EH (cell line): ENCODE measurements at regions not wholly inside any gene's neighbourhood (a gene's known extent, or its start where the extent isn't known, plus 50 kb on each side); places are given as distances from the start of the nearest gene placed in this dataset.
"Not testable (repeated sequence)": the region's sequence is repeated elsewhere in the genome, so short reads cannot be mapped to it uniquely, and the experiment has no call there.

Source experiments
- DNase-seq: peaks from one replicate; pipeline ENCODE4 v3.0.0-alpha.2; 2015; ENCODE audit warnings: low read depth

DNA sequence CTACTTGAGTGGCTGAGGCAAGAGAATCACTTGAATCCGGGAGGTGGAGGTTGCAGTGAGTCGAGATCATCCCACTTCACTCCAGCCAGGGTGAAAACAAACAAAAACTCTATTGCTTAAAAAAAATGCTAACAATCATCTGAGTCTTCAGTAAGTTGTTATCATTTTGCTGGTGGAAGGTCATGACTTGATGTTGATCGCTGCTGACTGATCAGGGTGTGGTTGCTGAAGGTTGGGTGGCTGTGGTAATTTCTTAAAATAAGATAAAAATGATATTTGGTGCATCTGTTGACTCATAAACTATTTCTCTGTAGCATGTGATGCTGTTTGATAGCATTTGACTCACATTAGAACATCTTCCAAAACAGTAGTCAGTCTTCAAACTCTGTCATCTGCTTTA lies 349.4 kb upstream of the PAPPA start:
- DNase-seq: no peak

DNA sequence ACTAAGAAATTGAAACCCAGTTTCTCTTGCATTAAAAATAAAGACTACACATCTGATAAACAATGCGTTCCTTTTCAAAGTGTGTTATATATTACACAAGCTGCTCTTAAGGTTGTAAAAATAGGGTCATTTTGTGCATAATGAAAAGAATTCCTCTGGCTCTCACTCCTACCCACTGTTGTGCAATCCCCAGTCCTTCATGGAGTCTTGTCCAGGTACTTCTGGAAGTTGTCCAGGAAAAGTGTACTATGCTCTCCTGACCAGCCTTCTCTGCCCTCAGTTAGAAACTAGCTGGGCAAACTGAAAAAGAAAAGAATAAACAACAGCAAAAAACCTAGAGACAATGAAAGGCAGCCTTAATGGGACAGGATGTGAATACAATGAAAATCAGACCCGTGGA lies 345.5 kb upstream of the PAPPA start:
- DNase-seq: no peak

- peak; percentile 25 for DNase-seq
Measured at GRCh38 chr9:115808695-115809094, 344.9 kb upstream of the PAPPA start.

DNA sequence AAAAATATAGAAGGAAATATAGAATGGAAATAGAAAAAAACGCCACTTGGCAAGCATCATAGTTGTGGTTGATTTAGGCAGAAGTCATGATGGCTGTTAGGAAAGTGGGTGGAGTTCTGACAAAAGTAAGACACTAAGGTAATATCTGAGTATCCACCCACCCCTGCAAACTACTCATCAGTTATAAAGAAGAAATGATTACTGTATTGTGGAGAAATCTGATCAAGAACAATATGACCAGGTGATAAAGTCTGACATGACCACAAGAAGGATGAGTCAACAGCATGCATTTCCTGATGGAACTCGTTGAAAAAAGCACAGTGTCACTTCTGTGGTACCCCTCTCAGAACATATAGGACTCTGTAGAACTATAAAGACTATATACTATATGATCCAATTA lies 343.4 kb upstream of the PAPPA start:
- DNase-seq: no peak

- no peak for DNase-seq
Measured at GRCh38 chr9:115814081-115814480, 339.5 kb upstream of the PAPPA start.

DNA sequence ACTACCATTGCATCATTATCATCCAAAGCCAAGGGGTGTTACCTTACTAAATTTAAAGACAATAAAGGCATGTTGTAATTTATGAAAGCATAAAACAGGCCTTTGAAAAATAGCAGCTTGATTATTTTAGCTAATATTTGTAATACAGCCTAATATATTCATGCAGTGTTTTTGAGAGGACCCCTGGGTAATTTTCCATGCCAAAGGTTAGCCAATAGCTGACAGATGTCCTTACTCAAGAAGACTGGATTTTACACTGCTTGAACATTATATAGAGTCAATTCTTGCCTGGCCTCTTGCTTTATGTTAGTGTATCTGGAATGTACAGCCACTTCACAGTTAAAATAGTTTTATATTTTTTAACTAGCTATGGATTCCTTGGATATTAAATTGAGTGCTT lies 337.8 kb upstream of the PAPPA start:
- no peak for DNase-seq

- DNase-seq: not testable (repeated sequence)
Measured at GRCh38 chr9:115818651-115819050, 334.9 kb upstream of the PAPPA start.

DNA sequence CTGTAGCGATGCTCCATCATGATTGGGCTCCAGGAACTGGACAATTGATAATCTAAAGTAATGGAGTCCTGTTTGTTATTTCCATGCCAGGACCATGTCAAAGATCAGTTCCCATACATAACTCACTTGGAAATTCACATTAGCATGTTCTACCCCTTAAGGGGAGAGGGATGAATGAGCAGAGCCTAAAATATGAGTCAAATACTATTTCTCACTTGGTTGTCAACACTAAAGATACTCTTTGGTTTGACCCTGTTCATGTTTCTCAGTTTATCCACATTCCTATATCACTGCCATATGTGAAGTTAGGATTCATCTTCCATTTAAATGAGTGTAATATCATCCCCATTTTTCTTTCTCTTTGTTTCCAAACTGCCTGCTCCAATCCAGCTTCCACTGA lies 321.6 kb upstream of the PAPPA start:
- no peak for DNase-seq

DNA sequence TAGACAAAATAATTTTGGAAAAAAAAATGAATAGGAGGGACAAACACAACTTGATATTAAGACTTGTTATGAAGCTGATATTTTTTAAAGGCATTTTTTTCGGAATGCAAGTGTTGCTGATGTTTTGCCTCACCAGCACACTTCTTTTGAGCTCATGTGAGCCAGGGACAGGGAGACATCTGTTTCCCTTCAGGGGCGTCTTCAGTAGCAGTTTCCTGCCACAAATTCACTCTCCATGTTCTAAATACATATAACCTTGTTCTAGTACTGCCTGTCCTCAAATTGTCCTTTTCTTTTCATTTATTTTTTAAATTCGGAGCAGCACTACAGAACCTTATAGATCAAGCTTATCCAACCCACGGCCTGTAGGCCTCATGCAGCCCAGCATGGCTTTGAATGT lies 316.0 kb upstream of the PAPPA start:
- no peak for DNase-seq

- DNase-seq: no peak
Measured at GRCh38 chr9:115838417-115838816, 315.2 kb upstream of the PAPPA start.

DNA sequence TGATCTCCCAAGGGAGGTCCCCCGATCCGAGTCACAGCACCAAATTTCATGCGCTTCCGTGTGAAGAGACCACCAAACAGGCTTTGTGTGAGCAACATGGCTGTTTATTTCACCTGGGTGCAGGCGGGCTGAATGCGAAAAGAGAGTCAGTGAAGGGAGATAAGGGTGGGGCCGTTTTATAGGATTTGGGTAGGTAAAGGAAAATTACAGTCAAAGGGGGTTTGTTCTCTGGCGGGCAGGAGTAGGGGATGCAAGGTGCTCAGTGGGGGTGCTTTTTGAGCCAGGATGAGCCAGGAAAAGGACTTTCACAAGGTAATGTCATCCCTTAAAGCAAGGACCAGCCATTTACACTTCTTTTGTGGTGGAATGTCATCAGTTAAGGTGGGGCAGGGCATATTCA lies 309.2 kb upstream of the PAPPA start:
- DNase-seq: not testable (repeated sequence)

- peak; percentile 32 for DNase-seq
Measured at GRCh38 chr9:115845648-115846312, 307.8 kb upstream of the PAPPA start.

DNA sequence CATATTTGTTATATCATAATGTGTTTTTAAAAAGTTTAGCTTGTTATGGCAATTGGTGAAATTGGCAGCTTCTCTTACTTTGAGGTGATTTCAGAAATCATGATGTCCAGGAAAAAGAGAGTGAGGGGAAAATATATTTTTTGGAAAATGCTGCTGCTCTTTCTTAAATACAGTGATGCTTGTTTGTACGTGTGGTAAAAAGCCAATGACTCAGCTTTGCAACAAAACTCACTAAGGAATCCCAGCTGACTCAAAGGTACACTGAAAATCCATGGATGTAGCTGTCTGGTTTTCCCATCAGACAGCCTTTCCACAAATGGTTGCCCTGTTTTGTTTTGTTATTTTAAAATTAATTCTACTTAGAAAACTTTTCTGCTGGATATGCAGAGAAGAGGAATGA lies 306.4 kb upstream of the PAPPA start:
- peak; percentile 61 for DNase-seq

DNA sequence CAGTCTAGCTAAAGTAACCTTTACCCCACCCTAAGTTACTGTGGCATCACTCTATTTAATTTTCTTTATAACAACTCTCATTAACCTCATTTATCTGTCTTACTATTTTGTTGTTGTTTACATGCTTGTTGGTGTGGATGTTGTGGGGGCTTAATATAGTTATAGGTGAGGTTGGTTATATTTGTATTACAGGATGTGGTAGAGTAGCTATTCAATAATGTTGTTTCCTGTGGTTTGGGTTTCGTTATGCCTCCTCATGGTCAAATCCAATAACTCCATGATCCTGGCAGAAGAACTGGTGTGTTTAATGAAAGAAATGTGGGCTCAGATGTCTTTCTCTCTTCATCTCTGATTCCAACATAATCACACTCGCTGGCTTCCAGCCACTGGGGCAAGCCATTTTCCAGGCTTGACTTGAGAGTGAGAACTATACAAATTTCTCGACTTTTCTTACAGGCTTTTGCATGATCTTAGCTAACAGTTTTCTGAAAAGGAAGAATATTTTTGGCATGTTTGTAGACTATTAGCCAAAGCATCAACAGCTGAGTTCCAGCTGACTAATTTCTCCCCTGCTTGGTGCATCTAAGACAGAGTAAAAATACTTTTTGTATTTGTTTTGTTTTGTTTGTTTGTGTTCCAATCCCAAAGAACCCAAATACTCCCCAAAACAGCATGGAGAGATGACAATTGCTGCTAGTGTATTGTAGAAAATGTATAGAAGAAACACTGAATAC lies 303.7 kb upstream of the PAPPA start:
- peak; percentile 50 for DNase-seq

GRCh38 chr9:115850548-115851304 lies 302.9 kb upstream of the PAPPA start:
- peak; percentile 70 for DNase-seq

- peak; percentile 61 for DNase-seq
Measured at GRCh38 chr9:115855458-115856133, 298.0 kb upstream of the PAPPA start.

DNA sequence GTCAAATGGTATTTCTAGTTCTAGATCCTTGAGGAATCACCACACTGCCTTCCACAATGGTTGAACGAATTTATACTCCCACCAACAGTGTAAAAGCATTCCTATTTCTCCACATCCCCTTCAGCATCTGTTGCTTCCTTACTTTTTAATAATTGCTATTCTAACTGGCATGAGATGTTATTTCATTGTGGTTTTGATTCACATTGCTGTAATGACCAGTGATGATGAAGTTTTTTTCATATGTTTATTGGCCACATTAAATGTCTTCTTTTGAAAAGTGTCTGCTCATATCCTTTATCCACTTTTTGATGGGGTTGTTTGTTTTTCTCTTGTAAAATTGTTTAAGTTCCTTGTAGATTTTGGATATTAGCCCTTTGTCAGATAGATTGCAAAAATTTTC lies 295.2 kb upstream of the PAPPA start:
- DNase-seq: peak; percentile 54

GRCh38 chr9:115862021-115862420 lies 291.6 kb upstream of the PAPPA start:
- DNase-seq: no peak

GRCh38 chr9:115864581-115864980 lies 289.0 kb upstream of the PAPPA start:
- no peak for DNase-seq

- DNase-seq: no peak
Measured at GRCh38 chr9:115867326-115867725, 286.3 kb upstream of the PAPPA start.

DNA sequence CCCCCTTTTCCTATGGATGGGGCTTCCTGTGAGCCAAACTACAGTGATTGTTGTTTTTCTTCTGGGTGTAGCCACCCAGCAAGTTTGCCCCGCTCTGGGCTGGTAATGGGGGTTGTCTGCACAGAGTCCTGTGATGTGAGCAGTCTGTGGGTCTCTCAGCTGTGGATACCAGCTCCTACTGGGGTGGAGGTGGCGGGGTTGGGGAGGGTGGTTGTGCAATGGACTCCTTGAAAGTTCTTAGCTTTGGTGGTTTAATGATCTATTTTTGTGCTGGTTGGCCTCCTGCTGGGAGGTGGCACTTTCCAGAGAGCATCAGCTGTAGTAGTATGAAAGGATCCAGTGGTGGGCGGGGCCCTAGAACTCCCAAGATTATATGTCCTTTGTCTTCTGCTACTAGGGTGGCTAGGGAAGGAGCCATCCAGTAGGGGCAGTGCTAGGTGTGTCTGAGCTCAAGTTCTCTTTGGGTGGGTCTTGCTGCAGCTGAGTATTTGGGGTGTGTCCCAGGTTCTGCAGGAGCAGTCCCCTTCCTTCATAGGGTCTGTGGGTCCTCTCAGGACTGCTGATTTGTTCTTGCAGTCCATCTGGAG lies 275.6 kb upstream of the PAPPA start:
- peak; percentile 53 for DNase-seq

GRCh38 chr9:115879451-115879850 lies 274.1 kb upstream of the PAPPA start:
- no peak for DNase-seq
